HL-60 (cell line): ENCODE measurements at regions not wholly inside any gene's neighbourhood (a gene's known extent, or its start where the extent isn't known, plus 50 kb on each side); places are given as distances from the start of the nearest gene placed in this dataset.
"Not testable (repeated sequence)": the region's sequence is repeated elsewhere in the genome, so short reads cannot be mapped to it uniquely, and the experiment has no call there.

Experiments
- DNase-seq, 2 experiments: peaks; one replicate each; pipeline ENCODE4 v3.0.0-alpha.2; 2010 to 2020; ENCODE audit warnings: low read depth in 1 of 2, low spot score in 1 of 2
- H3K27ac ChIP-seq: fragments of 250-450 bp; sonication (Bioruptor Pico); replicated peaks from 2 replicates; pipeline ENCODE4 v1.5.1; 2020; ENCODE audit warnings: mild to moderate bottlenecking, moderate library complexity
- H3K27me3 ChIP-seq: fragments of 250-450 bp; sonication (Bioruptor Pico); 2 replicates; pipeline ENCODE4 v1.5.1; 2021; ENCODE audit warnings: mild to moderate bottlenecking, moderate library complexity; ENCODE audit not compliant: insufficient read depth, poor library complexity, severe bottlenecking
- H3K4me3 ChIP-seq: replicated peaks from 2 replicates; pipeline ENCODE4 v1.5.1; 2011; ENCODE audit warnings: mild to moderate bottlenecking, control low read depth, low read length; ENCODE audit not compliant: insufficient read depth
- CTCF ChIP-seq: IDR thresholded peaks from one replicate; pipeline ENCODE4 v1.5.1; 2011; ENCODE audit warnings: low read length, control low read depth, inconsistent platforms; ENCODE audit not compliant: insufficient read depth
- GABPA ChIP-seq: IDR thresholded peaks from 2 replicates; pipeline ENCODE4 v1.6.1; 2012; ENCODE audit warnings: low read depth
- POLR2AphosphoS5 ChIP-seq: IDR thresholded peaks from 2 replicates; pipeline ENCODE4 v1.6.1; 2012; ENCODE audit warnings: low read depth
- REST ChIP-seq: IDR thresholded peaks from 2 replicates; pipeline ENCODE4 v1.6.1; 2012; ENCODE audit warnings: low read depth; ENCODE audit not compliant: insufficient replicate concordance
- SPI1 ChIP-seq: IDR thresholded peaks from 2 replicates; pipeline ENCODE4 v1.6.1; 2012; ENCODE audit warnings: low read depth, mild to moderate bottlenecking, borderline replicate concordance

- no peaks in the 10 kb centered on the region for H3K27me3 ChIP-seq
- TF ChIP-seq REST (no peak), GABPA (no peak), SPI1 (no peak), POLR2AphosphoS5 (no peak), CTCF (no peak)
- no peak overlapping the region for H3K27ac ChIP-seq
- H3K4me3 ChIP-seq, result no peak overlapping the region
- no peak for DNase-seq
Observed at GRCh38 chr6:12640438-12640837, 76.1 kb upstream of the PHACTR1 start.

- not testable (repeated sequence) for H3K27me3 ChIP-seq, H3K27ac ChIP-seq, DNase-seq, H3K4me3 ChIP-seq
Observed at GRCh38 chr6:12641785-12642184, 74.8 kb upstream of the PHACTR1 start.

GRCh38 chr6:12645941-12646340, 70.6 kb upstream of the PHACTR1 start:
- Histone ChIP-seq H3K27ac (no peak overlapping the region), H3K27me3 (peaks cover 2% of the 10 kb centered on the region), H3K4me3 (no peak overlapping the region)
- DNase-seq, result no peak
- TF ChIP-seq CTCF (no peak), GABPA (no peak), SPI1 (no peak), POLR2AphosphoS5 (no peak), REST (no peak)

GRCh38 chr6:12648171-12648570, 68.4 kb upstream of the PHACTR1 start:
- H3K4me3 ChIP-seq, result no peak overlapping the region
- TF ChIP-seq REST (no peak), CTCF (no peak), SPI1 (no peak), GABPA (no peak), POLR2AphosphoS5 (no peak)
- H3K27ac ChIP-seq, result no peak overlapping the region
- no peak for DNase-seq
- peaks cover 2% of the 10 kb centered on the region for H3K27me3 ChIP-seq
